LNCaP clone FGC (cell line): ENCODE measurements at regions not wholly inside any gene's neighbourhood (a gene's known extent, or its start where the extent isn't known, plus 50 kb on each side); places are given as distances from the start of the nearest gene placed in this dataset.

Experiments used
- DNase-seq: peaks from one replicate; pipeline ENCODE4 v3.0.0-alpha.2; 2011; ENCODE audit warnings: low read depth
- H3K4me3 ChIP-seq: 2 replicates; pipeline ENCODE4 v1.5.1; 2011; ENCODE audit warnings: mild to moderate bottlenecking, low read depth, low read length, control low read depth
- CTCF ChIP-seq: IDR thresholded peaks from 2 replicates; pipeline ENCODE4 v1.5.1; 2012; ENCODE audit warnings: mild to moderate bottlenecking; ENCODE audit not compliant: control insufficient read depth, insufficient read depth; ENCODE audit errors: extremely low read depth

DNA sequence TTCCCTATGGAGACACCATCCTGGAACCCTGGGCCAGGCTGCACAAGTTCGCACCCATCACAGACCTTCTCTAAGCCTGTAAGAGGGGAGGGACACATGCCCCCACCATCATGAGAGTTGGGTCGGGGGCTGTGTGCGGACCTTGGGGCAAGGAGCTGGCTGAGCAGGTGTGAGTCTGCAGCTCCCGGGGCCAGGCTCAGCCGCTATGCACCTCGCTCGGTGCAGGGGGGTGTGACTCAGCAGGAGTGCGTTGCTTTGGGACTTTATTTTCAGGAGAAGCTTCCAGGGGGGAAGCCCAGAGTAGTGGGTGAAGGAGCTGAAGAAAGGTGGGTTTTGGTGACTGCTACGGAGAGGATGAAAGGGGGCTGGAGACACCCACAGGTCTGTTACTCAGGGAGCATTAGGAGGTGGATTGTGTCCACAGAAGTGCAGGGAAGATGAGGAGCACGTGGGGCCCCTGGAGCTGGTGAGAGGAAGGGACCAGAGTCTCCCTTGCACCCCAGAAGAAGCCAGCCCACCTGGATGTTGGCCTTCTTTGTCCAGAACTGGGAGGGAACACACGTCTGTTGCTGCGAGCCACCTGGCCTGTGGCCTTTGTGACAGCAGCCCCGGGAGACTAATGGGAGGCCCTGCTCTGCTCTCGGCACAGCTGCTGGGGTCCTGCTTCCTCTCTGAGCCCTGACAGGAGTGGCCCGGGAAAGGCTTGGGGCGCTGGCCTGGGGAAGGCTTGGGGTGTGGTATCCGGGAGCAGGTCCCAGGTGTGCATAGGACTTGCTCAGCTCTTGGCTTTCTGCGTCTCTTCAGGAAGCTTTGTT lies 162.6 kb downstream of the TEX29 start:
- TF ChIP-seq CTCF, result no peak
- no peak for DNase-seq
- H3K4me3 ChIP-seq, result no peak overlapping the region

DNA sequence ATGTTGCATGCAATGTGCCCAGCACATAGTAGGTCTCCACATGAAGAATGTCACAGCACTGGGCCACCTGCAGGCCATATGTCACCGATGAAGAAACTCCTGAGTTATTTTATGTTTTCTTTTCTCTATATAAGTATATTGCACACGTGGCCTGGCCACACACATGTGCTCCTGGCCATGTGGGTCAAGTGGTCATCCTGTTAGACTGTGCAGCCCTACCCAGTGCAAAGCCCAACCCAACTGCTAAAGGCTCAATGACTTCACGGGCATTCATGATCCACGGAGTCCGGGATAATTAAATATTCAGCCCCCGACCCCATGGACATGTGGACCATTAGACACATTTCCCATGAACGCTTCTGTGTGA lies 163.2 kb downstream of the TEX29 start:
- no peak overlapping the region for H3K4me3 ChIP-seq
- DNase-seq, result no peak
- TF ChIP-seq CTCF, result no peak

- no peak for DNase-seq
- no peak overlapping the region for H3K4me3 ChIP-seq
- TF ChIP-seq CTCF, result no peak
These were observed 163.9 kb downstream of the TEX29 start for GRCh38 chr13:111484141-111484925.

DNA sequence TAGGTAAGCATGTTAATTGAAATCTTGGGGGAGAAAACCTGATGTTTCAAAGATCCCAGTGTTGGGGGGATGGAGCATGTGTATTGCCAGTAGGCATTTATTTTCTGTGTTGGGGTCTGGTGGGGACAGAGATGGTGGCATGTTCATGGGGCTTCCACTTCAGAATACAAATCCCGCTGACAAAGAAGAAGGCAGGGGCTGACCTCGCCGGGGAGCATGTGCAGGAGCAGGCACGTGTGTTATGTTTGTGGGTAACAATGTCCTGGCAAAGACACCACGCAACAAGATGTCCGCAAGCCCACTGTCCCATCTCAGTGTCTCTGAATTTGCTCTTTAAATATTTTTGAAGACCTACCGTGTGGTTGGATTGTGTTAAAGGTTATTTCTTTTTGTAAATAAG lies 164.5 kb downstream of the TEX29 start:
- H3K4me3 ChIP-seq, result no peak overlapping the region
- TF ChIP-seq CTCF, result no peak
- DNase-seq, result no peak

DNA sequence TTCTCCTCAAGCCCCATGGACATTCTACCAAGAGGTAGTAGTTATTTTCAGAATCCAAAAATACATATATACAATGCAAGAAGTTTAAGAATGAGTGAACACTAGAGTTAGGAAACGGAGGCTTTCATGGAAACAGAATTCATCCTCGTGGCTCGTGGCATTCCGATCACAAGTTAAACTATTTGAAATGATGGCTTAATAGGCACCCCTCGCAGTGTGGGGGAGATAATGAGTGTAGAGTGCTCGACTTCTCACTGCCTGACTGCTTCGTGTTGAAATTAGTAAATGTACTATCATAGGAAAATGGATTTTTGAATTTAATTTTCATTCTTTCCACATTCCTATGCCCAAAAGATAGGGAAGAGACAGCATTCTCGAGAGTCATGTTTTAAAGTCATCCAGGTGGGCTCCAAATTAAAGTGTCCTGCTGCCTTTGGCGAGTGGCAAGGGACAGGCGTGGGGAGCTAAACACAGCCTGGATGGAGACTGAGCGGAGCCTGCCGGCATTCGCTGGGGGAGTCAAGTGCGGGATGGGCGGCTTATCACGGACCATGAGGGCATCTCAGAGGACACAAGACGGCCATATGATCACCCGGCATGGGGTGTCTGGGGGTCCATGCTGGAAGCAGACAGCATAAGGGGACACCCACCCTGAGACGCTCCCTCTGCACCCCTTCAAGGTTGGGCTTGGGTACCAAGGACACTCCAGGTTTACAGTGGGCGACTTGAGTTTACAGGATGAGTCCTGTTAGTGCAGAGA lies 165.2 kb downstream of the TEX29 start:
- no peak for DNase-seq
- no peak overlapping the region for H3K4me3 ChIP-seq
- no peak for TF ChIP-seq CTCF

DNA sequence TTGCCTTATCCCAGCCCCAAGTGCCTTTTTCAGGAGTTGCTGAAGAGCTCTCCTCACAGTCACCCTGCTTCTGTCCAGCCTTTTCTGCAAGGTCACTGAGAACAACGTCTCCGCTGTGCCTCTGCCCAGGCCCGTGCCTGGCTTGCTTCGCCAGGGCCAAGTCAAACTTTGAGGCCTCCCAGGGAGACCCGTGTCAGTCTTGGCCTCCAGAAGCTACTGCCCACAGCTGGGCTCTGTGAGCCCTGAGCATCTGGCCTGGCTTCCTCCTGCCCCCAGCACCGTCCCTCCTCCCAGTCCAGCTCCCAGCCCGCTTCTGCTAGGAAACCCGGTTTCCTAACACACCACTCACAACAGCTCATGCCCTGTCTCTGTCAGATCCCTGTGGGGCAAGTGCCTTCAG lies 165.9 kb downstream of the TEX29 start:
- TF ChIP-seq CTCF, result no peak
- no peak for DNase-seq
- H3K4me3 ChIP-seq, result no peak overlapping the region
